OCI-LY7 (cell line): ENCODE measurements at regions not wholly inside any gene's neighbourhood (a gene's known extent, or its start where the extent isn't known, plus 50 kb on each side); places are given as distances from the start of the nearest gene placed in this dataset.

Experiments
- EZH2phosphoT487 ChIP-seq: fragments of 200-600 bp; sonication (generic); IDR thresholded peaks from 2 replicates; pipeline ENCODE4 v1.6.1; 2018; ENCODE audit warnings: low read depth, borderline replicate concordance, mild to moderate bottlenecking, mixed run types, antibody characterized with exemption, low read length, moderate library complexity, mixed read lengths
- TF ChIP-seq, protein P1 (sequence below): fragments of 200-600 bp; sonication (generic); conservative IDR thresholded peaks from 2 replicates; pipeline ENCODE4 v1.5.1; 2014; ENCODE audit warnings: mild to moderate bottlenecking, antibody characterized with exemption, low read length, moderate library complexity, mixed read lengths

DNA sequence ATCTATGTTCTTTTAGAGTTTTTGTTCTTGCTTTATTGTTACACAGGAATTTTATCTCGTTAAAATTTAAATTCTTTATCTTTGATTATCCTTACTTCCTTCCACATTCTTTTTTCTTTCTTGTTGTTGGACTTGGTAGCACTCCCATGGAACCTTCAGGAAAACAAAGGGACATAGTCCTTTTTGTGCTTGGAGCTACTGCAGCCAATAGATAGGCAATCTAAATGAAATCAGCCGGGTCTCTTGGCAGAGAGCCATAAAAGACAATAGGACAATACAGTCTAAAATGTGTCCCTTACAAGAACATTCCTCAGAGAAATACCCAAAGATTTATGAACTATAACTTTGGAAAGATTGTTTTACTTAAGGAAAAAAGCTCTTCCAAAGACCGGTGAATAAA is 548.1 kb upstream of the C9orf72 start:
- TF ChIP-seq, protein P1, sequence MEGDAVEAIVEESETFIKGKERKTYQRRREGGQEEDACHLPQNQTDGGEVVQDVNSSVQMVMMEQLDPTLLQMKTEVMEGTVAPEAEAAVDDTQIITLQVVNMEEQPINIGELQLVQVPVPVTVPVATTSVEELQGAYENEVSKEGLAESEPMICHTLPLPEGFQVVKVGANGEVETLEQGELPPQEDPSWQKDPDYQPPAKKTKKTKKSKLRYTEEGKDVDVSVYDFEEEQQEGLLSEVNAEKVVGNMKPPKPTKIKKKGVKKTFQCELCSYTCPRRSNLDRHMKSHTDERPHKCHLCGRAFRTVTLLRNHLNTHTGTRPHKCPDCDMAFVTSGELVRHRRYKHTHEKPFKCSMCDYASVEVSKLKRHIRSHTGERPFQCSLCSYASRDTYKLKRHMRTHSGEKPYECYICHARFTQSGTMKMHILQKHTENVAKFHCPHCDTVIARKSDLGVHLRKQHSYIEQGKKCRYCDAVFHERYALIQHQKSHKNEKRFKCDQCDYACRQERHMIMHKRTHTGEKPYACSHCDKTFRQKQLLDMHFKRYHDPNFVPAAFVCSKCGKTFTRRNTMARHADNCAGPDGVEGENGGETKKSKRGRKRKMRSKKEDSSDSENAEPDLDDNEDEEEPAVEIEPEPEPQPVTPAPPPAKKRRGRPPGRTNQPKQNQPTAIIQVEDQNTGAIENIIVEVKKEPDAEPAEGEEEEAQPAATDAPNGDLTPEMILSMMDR, result no peak
- no peak for TF ChIP-seq EZH2phosphoT487
